ENCODE measurements at regions not wholly inside any gene's neighbourhood (a gene's known extent, or its start where the extent isn't known, plus 50 kb on each side); places are given as distances from the start of the nearest gene placed in this dataset.

DNA sequence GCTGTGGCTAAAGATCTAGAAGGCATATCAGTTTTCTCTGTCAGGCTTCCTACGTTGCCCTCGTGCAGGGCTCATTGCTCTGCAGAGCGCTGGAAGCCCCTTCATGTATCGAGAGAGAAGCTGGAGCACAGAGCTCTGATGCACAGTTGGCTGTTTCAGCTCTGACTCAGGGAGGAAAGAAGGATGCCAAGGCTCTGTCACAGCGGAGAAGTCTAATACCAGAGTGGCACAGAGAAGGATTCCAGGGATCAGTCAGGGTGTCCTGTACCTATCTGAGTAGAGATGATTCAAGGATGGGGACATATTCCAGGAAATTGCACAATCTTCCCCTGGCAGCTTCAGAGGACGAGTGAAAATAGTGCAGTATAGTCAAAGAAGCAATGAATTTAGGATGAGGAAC, 179.2 kb upstream of the FMN2 start:
- Mint-ChIP-seq H3K4me3 (ENCODE audit: unreplicated experiment) (no peak overlapping the region), H3K36me3 (ENCODE audit: unreplicated experiment) (no peaks in the 10 kb centered on the region), H3K27ac (ENCODE audit: unreplicated experiment) (no peak overlapping the region), H3K27me3 (ENCODE audit: unreplicated experiment) (no peaks in the 10 kb centered on the region), H3K9me3 (ENCODE audit: unreplicated experiment) (no peaks in the 10 kb centered on the region), H3K4me1 (ENCODE audit: low read depth, unreplicated experiment) (no peaks in the 10 kb centered on the region)
- DNase-seq, result no peak
- TF ChIP-seq CTCF (IDR thresholded peaks at IDR 0.05; ENCODE audit: partially characterized antibody, unreplicated experiment), result no peak

DNA sequence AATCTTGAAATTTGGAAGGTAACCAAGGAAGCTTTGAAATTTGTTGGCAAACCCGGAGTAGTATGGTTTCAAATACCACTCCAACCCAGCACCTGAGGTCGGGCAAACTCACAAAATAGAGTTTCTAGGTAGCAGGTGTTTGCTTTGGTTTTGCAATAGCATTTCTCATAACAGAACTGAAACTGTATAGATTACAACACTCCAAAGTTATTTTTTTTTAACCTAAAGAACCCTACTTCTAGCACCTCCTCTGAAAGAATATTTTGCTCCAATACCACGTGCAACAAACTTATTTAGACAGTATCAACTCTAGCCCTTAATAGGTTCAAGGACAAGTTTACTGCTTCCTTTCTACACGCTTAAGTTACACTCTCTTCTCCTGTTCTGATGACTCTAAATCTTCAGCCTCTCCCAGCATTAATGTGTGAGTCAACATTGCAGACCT, 178.5 kb upstream of the FMN2 start:
- no peak for TF ChIP-seq CTCF (IDR thresholded peaks at IDR 0.05; ENCODE audit: partially characterized antibody, unreplicated experiment)
- Mint-ChIP-seq H3K27me3 (ENCODE audit: unreplicated experiment) (no peaks in the 10 kb centered on the region), H3K4me1 (ENCODE audit: low read depth, unreplicated experiment) (no peaks in the 10 kb centered on the region), H3K27ac (ENCODE audit: unreplicated experiment) (no peak overlapping the region), H3K36me3 (ENCODE audit: unreplicated experiment) (no peaks in the 10 kb centered on the region), H3K9me3 (ENCODE audit: unreplicated experiment) (no peaks in the 10 kb centered on the region), H3K4me3 (ENCODE audit: unreplicated experiment) (no peak overlapping the region)
- no peak for DNase-seq

DNA sequence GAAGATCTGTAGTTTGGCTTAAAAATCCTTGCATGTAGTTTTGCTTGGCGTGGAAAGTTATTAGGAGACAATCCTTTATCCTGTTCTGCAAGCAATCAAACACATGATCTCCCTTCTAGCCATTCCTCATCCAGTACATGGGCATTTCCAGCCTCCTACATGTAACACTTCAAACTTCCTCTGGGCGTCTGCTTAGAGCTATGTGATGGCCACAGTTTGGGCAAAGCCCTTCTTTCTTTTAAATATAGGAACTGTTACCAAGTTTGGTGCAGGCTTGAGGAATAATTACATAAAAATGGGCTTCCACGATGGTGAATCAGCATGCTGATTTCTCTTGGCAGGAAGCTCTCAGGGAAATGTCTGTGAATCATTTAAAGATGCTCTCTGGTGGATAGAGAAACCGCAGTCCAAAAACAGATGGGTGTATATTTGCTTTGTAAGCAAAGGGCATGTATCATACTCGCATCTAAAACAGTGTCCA, 176.9 kb upstream of the FMN2 start:
- Mint-ChIP-seq H3K27ac (ENCODE audit: unreplicated experiment) (no peak overlapping the region), H3K4me1 (ENCODE audit: low read depth, unreplicated experiment) (no peaks in the 10 kb centered on the region), H3K9me3 (ENCODE audit: unreplicated experiment) (no peaks in the 10 kb centered on the region), H3K27me3 (ENCODE audit: unreplicated experiment) (no peaks in the 10 kb centered on the region), H3K4me3 (ENCODE audit: unreplicated experiment) (no peak overlapping the region), H3K36me3 (ENCODE audit: unreplicated experiment) (no peaks in the 10 kb centered on the region)
- DNase-seq, result no peak
- no peak for TF ChIP-seq CTCF (IDR thresholded peaks at IDR 0.05; ENCODE audit: partially characterized antibody, unreplicated experiment)

DNA sequence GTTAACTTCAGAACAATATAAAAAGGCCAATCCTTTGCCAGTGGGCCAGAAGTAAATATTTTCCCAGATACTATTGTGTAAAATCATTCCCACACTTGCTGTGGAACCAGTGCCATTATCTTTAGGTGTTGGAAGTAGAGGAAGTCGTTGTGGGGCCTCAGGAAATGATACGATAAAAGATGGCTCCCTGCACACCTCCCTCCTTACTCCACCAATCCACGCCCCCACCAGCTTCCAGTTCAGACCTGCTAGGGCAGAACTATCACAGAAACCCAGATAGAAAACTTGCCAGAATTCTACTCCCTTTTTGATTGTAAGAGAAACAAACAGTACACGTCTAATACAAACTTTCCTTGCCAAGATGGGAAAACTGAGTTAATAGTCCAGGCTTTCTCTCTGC, 173.0 kb upstream of the FMN2 start:
- no peak for TF ChIP-seq CTCF (IDR thresholded peaks at IDR 0.05; ENCODE audit: partially characterized antibody, unreplicated experiment)
- H3K36me3 Mint-ChIP-seq (ENCODE audit: unreplicated experiment), result no peaks in the 10 kb centered on the region
- H3K9me3 Mint-ChIP-seq (ENCODE audit: unreplicated experiment), result no peaks in the 10 kb centered on the region
- no peaks in the 10 kb centered on the region for H3K27me3 Mint-ChIP-seq (ENCODE audit: unreplicated experiment)
- no peak for DNase-seq
- H3K4me1 Mint-ChIP-seq (ENCODE audit: low read depth, unreplicated experiment), result no peaks in the 10 kb centered on the region
- H3K27ac Mint-ChIP-seq (ENCODE audit: unreplicated experiment), result no peak overlapping the region
- H3K4me3 Mint-ChIP-seq (ENCODE audit: unreplicated experiment), result no peak overlapping the region

GRCh38 chr1:239920214-239920613, 171.5 kb upstream of the FMN2 start:
- DNase-seq, result no peak
- no peaks in the 10 kb centered on the region for H3K27me3 Mint-ChIP-seq (ENCODE audit: unreplicated experiment)
- H3K9me3 Mint-ChIP-seq (ENCODE audit: unreplicated experiment), result peaks cover under 1% of the 10 kb centered on the region
- no peak for TF ChIP-seq CTCF (IDR thresholded peaks at IDR 0.05; ENCODE audit: partially characterized antibody, unreplicated experiment)
- H3K27ac Mint-ChIP-seq (ENCODE audit: unreplicated experiment), result no peak overlapping the region
- no peaks in the 10 kb centered on the region for H3K36me3 Mint-ChIP-seq (ENCODE audit: unreplicated experiment)
- no peak overlapping the region for H3K4me3 Mint-ChIP-seq (ENCODE audit: unreplicated experiment)
- H3K4me1 Mint-ChIP-seq (ENCODE audit: low read depth, unreplicated experiment), result no peaks in the 10 kb centered on the region

All from glutamatergic neuron (in vitro differentiated cells).